Ishikawa (cell line): ENCODE measurements at regions not wholly inside any gene's neighbourhood (a gene's known extent, or its start where the extent isn't known, plus 50 kb on each side); places are given as distances from the start of the nearest gene placed in this dataset.

Experiments
- CEBPB ChIP-seq: IDR thresholded peaks from 2 replicates; pipeline ENCODE4 v1.6.1; 2012
- EP300 ChIP-seq: IDR thresholded peaks from 2 replicates; pipeline ENCODE4 v1.6.1; 2012; ENCODE audit warnings: borderline replicate concordance
- YY1 ChIP-seq: IDR thresholded peaks from 2 replicates; pipeline ENCODE4 v1.6.1; 2012; ENCODE audit warnings: low read depth

GRCh38 chr16:49011901-49012300 is 269.7 kb downstream of the CBLN1 start:
- TF ChIP-seq CEBPB, result no peak
- no peak for TF ChIP-seq EP300
- TF ChIP-seq YY1, result no peak
